ENCODE measurements at regions not wholly inside any gene's neighbourhood (a gene's known extent, or its start where the extent isn't known, plus 50 kb on each side); places are given as distances from the start of the nearest gene placed in this dataset.
"Not testable (repeated sequence)": the region's sequence is repeated elsewhere in the genome, so short reads cannot be mapped to it uniquely, and the experiment has no call there.

DNA sequence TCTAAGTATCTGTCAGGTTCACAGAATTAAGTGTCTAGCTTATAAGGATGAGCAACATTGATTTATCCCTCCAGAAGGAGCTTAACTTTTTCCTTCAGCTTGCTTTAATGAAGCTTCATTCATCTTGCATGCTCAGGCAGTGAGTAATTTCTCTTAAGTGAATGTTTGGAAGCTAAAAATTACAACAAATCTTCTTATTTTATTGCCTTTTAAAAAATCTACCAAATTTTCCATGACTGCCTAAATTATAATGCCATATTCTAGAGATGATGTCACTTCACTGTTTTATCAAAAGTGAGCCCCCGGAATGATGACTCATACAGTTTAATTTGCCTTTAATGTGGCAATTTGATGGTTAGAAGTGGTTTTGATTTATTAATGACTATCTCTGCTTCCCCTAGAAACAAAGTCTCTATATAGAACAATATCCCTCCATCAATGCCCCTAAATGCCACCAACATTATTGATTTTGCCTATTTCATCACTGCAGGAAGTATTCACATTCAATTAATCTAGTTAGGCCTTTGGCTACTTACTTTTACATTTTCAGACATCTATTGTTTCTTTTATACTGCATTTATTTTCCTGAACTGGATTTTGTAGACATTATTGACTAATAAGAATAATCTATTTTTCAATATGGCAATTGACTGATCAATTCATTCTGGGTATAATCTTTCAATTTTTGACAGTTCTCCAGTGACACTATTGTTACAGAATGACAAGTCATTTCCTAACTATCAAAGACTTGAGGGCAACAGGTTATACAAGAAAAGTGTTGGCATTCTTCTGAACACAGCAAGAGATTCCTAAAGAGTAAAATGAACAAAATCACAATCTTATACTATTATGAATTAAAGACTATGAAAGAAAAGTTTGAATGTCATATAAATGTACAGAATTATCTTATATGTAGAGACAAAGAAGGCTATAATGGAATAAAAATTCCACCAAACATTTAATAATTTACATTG, 139.3 kb upstream of the ODAD2 start:
- DNase-seq (ENCODE audit: low spot score) (peak; percentile 41), FAIRE-seq (peak; percentile 71)

DNA sequence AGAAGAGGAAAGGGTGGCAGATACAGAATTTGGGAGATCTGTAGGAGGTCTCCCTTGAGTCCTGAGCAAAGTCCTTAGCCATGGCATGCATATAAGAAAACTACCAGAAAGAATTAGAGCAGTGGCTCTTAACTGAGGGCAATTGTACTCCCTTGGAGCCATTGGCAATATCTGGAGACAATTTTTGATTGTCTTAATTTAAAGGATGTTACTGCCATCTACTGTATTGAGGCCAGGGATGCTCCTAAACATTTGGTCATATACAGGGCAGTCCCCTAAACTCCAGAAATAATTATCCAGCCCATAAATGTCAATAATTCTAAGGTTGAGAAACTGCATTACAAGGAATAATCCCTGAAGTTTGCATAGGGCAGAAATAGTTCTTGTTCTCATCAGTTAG, 136.4 kb upstream of the ODAD2 start:
- DNase-seq (ENCODE audit: low spot score) = no peak
- FAIRE-seq = no peak

DNA sequence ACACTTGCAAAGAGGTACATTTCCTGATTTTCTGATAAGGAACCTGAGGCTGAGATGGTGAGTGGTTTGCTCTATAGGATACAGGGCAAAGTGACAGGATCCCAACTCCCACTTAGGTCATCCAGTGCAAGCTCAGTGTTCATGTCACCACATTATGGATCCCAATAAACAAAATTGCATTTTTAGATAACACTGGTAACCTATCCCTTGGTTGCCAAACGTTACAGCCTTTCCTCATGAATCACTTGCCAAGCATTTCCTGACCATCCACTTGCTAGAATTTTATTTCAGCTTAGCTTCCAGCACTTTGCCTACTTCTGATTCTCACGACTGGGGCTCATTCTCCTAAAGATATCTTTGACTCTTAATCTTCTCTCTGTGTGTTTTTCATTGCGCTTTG, 131.4 kb upstream of the ODAD2 start:
- FAIRE-seq = peak; percentile 61
- peak; percentile 68 for DNase-seq (ENCODE audit: low spot score)

DNA sequence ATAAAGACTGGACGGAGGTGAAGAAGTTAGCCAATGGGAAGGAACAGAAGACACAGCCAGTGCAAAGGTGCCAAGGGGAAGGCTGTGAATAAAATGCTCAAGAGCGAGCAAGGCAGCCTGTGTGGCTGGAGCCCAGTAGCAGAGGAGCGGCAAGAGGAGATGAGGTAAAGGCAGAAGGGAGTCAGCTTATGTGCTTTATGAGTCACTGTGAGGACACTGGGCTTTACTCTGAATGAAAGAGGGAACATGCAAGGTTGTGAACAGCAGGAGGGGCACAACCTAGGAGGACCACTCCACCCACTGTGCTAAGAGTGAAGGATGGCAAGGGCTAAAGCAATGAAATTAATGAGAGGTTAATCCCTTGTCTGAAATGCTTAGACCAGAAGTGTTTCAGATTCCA, 129.0 kb upstream of the ODAD2 start:
- peak; percentile 24 for DNase-seq (ENCODE audit: low spot score)
- no peak for FAIRE-seq

DNA sequence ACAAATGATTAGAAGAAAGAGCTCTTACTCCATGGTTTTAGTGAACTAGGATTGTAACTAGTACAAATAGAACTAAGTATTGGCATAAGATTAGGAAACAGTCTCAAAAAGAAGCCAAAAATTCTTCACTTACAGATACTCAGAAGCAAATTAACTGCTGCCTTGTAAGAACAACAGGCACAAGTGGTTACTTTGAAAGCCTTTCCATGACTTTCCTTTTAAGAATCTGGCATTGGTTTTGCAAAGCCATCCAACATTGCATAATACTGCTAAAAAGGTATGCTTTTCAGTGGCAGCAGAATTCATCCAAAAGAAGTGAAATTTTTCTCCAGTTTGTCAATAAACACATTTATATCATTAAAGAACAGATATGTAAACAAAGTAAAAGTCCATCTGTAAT, 126.8 kb upstream of the ODAD2 start:
- DNase-seq (ENCODE audit: low spot score) = no peak
- no peak for FAIRE-seq

DNA sequence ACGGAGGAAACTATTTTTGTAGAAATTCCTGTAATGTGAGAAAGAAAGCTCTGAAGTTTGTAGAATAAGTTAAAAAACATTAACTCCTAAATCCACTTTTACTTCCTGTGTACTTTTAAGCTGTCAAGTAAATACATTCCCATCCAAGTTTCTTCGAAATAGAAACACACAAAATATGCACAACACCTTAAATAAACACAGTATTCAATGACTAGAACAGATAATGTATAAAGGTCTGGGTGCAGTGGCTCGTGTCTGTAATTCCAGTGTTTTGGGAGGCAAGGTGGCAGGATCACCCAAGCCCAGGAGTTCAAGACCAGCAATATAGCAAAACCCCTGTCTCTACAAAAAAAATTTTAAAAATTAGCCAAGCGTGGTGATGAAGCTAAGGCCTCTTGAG, 121.9 kb upstream of the ODAD2 start:
- FAIRE-seq (peak; percentile 92), DNase-seq (ENCODE audit: low spot score) (peak; percentile 18)

DNA sequence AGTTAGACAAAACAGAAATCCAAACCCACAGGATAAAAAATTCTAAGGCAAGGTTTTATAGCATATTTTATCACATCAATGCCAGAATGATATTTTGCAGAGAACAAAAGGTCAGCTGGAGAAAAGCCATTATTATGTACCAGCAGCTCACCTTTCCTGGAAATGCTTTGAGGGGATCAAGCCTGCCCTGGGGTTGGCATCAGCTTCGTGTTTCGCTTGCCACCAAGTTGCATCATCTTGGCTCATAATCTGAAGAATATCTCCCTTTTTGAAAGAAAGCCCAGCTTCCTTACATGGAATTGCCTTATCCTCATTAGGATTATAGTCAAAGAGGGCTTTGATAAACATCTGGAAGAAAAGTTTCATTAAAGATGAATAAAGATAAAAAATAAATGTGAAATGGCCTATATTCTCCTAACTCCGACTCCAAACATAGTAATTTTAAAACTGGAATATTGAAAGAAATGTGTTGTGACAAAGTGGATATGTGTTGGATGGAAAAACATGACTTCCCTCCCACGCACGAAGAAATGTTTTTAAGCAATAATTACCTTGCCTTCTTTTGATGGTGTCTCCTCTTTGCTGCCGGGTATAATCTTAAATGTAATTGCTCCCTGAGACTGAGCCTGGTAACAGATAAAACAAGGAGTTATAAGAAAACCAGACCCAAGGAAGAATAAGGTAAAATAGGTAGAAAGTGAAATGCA, 121.3 kb upstream of the ODAD2 start:
- DNase-seq (ENCODE audit: low spot score) = no peak
- peak; percentile 32 for FAIRE-seq

DNA sequence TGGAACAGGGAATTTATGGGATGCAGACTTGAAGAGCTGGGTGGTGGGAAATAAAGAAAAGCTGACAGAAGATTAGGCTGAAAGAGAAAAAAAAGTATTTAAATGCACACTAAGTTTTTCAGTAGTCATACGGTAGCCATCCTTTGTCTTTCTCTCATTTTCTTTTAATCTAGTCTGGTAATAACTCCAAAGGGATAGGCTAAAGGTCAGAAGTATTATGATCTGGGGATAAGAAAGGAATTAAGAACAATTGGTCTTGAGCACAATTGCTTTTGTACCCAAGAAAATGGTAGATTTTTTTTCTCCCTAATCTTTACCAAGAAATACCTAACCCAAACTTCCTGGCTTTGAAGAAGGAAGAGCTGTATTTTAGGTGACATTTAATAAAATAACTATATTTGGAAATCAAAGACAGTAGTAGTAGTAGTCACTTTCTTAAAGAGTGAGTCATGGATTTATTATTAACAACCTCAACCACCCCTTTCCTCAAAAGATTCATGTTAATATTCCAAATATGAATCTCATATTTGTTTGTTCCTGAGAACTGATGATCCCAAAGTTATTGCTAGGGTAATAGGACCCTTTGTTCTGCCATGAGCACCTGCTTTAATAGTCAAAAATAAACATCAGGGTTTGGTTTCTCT, 120.2 kb upstream of the ODAD2 start:
- peak; percentile 22 for DNase-seq (ENCODE audit: low spot score)
- FAIRE-seq = peak; percentile 84

DNA sequence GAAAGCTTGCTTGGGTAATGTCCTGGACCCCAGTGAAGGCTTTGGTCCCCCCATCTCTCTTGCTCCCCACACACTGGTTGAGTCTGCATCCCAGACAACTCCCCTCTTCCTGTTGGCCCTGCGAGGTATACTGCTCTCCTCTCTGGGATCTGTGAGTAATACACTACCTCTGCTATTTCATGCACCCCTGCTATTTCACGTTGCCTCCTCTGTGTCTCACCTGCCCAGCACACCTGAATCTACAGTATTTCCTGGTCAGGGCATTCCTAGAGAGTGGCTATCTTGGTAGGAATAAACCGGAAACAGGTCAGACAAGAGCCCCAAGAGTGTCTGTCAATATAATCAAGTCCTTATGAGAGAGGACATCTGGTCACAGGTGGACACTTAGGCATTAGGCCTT, 114.3 kb upstream of the ODAD2 start:
- no peak for DNase-seq (ENCODE audit: low spot score)
- FAIRE-seq = no peak

DNA sequence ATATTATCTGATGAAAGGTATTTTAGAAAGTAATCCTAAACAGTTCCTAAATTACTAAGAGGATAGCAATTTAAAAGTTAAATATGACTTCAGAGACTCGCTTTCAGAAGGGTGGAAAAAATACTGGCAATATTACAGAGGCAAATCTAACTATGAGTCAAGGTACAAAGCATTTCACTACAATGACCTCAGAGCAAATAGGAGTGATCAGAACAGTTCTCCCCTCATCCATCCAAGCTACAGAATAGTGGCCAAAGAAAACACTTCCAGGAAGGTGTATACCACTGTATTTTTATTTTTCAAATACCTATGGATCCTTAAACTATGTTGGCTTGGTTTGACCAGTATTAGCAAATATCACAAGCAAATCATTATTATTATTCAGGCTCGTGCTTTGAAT, 112.8 kb upstream of the ODAD2 start:
- peak; percentile 63 for FAIRE-seq
- peak; percentile 61 for DNase-seq (ENCODE audit: low spot score)

DNA sequence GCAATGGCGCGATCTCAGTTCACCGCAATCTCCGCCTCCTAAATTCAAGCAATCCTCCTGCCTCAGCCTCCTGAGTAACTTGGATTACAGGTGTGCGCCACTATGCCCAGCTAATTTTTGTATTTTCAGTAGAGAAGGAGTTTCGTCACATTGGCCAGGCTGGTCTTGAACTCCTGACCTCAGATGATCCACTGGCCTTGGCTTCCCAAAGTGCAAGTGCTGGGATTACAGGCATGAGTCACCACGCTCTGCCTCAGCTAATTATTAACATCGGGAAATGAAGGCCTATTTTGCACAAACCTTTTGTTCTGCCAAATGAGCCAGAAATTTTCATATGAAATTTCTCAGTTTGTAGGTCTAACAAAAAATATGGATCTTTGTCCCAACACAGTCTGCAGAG, 106.7 kb upstream of the ODAD2 start:
- DNase-seq (ENCODE audit: low spot score) = peak; percentile 34
- no peak for FAIRE-seq

DNA sequence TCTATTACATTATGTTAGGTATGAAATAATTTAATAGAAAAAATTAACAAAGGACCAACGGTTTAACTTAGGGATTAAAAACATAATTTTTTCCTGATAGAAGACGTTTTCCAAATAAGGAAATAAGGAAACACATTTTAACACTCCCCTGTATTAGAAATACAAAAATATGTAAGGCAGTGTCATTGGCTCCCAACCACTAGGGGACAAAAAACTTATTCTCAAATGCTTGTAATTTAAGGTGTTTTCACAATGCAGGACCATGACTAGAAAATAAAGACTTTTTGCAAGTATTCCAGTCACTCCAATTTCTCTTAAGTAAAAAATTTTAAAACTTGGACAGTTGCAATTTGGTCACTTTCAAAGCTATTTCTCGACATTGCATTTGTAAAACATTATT, 98.8 kb upstream of the ODAD2 start:
- FAIRE-seq = peak; percentile 30

DNA sequence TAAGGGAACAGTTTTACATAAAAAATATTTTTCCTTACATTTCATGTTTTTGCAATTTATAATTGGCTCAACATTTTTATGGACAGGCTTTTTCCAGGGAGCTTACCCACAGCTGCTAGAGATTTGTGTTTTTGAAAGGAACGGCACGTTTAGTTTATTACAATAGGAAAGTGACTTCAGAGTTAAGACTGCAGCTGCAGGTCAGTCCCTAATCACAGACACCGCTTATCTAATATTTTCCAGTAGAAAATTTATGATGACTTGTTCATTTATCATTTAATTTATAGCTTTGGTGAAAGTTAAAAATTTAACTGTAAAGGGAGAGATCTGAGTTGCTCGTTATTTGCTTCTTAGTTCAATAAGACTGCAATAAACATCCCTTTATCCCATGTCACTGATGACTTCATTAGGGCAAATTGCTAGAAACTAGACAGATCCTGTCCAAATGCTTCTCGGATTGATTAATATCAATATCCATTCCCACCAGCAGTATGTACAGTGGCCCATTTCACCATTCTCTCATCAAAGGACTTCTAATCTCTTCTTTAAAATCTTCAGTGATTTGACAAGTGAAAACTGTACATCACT, 97.0 kb upstream of the ODAD2 start:
- FAIRE-seq = no peak

More for the DNA sequence above, 98.8 kb upstream of the ODAD2 start:
- DNase-seq (ENCODE audit: low spot score) = no peak

DNA sequence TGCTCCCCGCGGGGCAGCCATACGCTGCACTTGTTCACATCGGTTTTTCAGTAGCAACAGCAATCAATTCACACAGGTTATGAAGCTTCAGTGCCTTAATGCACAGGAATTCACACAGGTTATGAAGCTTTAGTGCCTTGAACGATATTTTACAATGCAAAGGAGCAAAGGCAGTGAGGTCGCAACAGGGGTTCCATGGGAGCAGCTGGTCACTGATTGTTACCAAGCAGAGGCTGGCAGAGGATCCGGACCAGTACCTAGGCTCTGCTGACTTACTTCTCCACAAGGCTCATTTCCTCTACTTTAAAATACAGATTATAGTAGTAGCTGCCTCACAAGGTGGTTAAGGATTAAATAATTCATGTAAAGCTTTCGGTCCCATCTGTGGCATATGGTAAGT, 95.2 kb upstream of the ODAD2 start:
- FAIRE-seq = no peak
- no peak for DNase-seq (ENCODE audit: low spot score)

More for the DNA sequence above, 97.0 kb upstream of the ODAD2 start:
- no peak for DNase-seq (ENCODE audit: low spot score)

DNA sequence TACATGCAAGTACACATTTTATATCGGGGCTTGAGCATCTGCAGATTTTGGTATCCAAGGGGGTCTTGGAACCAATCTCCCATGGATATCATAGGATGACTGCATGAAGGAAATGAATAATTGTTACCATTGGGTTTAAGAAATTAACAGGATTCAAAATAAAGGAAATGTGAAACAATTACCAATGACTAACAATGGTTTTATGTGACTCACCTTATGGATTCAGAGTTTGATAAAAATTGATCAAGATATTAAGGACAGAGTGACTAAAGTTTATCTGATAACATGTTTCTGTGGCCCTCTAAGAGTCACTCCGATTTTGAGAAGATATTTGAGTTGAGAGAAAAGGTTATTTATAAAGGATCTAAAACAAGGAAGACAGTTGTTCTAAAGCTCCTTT, 93.0 kb upstream of the ODAD2 start:
- FAIRE-seq (no peak), DNase-seq (ENCODE audit: low spot score) (no peak)

DNA sequence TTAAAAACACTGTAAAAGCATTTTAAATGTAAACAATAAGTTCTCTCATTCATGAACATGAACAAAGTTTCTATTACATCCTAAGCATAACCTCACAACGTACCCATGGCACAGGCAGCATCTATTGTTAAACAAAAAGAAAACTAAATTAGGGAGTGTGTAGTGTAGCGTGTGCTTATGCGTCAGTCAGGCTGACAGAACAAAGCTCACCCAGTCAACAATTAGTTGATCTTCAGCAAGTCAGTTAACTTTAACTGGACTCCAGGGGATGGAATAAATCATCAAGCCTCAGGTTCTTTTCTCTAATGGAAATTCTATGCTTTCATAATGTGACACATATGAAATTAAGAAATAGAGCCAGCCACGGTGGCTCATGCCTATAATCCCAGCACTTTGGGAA, 91.6 kb upstream of the ODAD2 start:
- FAIRE-seq (no peak), DNase-seq (ENCODE audit: low spot score) (no peak)

DNA sequence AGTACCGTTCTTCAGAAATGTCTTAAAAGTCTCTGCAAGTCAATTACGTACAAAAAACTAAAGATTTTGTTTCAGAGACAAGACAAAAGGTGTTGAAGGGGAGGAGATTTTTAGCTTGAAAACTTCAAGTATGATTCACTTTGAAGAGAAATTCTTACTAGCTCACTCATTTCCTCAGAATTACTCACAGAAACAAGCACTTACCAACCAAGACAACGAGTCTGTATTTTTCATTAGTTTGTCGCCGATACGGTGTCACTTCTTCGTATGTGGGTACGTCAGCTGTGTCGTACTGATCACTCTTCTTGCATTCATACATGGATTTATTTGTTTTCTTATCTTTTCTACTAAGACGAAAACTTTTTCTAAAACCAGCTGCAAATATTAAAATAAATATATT, 90.6 kb upstream of the ODAD2 start:
- DNase-seq (ENCODE audit: low spot score) = peak; percentile 88
- FAIRE-seq = peak; percentile 83

DNA sequence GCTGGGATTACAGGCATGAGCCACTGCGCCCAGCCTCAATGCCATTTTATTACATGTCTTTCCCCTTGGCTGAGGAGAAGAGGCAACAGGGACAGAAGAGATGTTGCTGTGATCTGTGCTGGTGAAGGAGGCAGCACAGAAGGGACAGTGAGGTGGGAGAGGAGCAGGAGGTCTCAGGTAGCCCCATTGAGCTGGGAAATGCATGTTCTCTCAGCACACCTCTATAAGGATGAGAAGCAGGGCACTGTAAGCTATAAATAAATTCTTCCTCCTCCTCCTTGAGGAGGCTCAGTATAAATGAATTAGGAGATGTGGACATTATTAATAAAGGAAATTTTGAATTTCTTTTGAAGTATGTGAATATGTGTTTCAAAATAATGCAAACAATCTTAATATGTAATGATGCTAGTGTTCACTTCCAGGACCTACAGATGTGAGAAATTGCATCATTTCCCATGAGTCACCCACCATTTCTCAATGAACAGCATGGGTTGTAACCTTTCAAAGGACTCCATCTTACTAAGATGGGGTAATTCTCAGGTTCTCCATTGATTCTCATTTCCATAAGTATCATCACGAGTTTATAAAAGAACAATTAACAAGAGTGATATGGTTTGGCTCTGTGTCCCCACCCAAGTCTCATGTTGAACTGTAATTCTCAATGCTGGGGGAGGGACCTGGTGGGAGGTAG, 88.9 kb upstream of the ODAD2 start:
- FAIRE-seq = no peak
- peak; percentile 30 for DNase-seq (ENCODE audit: low spot score)

DNA sequence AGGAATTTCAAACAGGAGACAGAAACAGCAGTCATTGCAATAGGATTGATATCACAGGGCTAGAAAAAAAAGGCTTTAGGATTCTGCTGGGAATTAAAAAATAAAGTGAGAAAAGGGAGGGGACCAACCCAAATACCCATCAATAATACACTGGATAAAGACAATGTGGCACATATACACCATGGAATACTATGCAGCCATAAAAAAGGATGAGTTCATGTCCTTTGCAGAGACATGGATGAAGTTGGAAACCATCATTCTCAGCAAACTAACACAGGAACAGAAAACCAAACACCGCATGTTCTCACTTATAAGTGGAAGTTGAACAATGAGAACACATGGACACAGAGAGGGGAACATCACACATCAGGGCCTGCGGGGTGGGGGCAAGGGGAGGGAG, 86.9 kb upstream of the ODAD2 start:
- FAIRE-seq = not testable (repeated sequence)

DNA sequence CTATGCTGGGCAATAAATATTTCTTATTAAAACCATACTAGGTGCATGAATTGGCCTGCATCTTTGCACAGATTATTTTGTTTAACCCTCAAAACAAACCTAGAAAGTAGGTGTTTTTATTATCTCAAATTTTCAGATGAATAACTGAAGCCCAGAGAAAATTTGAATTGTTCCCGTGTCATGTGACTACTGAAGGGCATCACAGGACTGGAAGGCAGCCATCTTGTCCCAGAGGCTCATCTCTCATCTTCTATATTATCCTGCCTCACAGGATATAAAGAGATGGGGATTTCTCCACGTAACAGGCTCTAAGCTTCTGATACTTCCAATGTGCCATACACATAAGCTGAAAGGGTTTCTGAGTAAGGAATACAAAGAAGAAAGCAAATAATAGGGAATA, 84.0 kb upstream of the ODAD2 start:
- DNase-seq (ENCODE audit: low spot score) (no peak), FAIRE-seq (no peak)

More for the DNA sequence above, 86.9 kb upstream of the ODAD2 start:
- not testable (repeated sequence) for DNase-seq (ENCODE audit: low spot score)

DNA sequence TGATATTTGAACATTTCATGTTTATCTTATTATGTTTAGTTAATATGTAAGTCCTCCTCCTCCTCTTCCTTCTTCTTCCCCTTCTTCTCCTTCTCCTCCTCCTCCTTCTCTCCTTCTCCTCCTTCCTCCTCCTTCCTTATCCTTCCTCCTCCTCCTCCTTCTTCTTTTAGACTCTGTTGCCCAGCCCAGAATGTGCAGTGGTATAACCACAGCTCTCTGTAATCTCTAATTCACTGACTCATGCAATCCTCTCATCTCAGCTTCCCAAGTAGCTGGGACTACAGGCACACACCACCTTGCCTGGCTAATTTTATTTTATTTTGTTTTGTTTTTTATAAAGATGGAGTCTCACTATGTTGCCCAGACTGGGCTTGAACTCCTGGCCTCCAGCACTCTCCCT, 83.4 kb upstream of the ODAD2 start:
- no peak for FAIRE-seq
- DNase-seq (ENCODE audit: low spot score) = peak; percentile 33

All from RCC 7860 (cell line).